ENCODE measurements at regions not wholly inside any gene's neighbourhood (a gene's known extent, or its start where the extent isn't known, plus 50 kb on each side); places are given as distances from the start of the nearest gene placed in this dataset.

DNA sequence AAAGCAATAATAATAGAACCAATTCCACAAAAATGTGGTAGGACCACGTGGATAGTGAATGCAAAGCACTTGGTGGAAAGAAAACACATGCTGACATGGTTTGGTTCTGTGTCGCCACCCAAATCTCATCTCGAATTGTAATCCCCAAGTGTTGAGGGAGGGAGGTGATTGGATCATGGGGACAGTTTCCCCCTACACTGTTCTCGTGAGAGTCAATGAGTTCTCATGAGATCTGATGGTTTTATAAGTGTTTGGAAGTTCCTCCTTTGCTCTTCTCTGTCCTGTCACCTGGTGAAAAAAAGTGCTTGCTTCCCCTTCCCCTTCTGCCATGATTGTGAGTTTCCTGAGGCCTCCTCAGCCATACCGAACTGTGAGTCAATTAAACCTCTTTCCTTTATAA, 421.9 kb upstream of the CADM1 start:
- TF ChIP-seq POLR2A (IDR thresholded peaks at IDR 0.05), result no peak
- TF ChIP-seq, protein P1, sequence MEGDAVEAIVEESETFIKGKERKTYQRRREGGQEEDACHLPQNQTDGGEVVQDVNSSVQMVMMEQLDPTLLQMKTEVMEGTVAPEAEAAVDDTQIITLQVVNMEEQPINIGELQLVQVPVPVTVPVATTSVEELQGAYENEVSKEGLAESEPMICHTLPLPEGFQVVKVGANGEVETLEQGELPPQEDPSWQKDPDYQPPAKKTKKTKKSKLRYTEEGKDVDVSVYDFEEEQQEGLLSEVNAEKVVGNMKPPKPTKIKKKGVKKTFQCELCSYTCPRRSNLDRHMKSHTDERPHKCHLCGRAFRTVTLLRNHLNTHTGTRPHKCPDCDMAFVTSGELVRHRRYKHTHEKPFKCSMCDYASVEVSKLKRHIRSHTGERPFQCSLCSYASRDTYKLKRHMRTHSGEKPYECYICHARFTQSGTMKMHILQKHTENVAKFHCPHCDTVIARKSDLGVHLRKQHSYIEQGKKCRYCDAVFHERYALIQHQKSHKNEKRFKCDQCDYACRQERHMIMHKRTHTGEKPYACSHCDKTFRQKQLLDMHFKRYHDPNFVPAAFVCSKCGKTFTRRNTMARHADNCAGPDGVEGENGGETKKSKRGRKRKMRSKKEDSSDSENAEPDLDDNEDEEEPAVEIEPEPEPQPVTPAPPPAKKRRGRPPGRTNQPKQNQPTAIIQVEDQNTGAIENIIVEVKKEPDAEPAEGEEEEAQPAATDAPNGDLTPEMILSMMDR (IDR thresholded peaks at IDR 0.05), result no peak
